Bronchial epithelial cell (primary cell): ENCODE measurements at regions not wholly inside any gene's neighbourhood (a gene's known extent, or its start where the extent isn't known, plus 50 kb on each side); places are given as distances from the start of the nearest gene placed in this dataset.

Experiments used
- DNase-seq: peaks from one replicate; pipeline ENCODE4 v3.0.0-alpha.2; 2010; ENCODE audit warnings: low read depth
- FAIRE-seq: peaks from 2 replicates; lab custom pipeline; 2011; peaks lifted over from hg19 to GRCh38; lab: Jason Lieb, UNC
- H3K27me3 ChIP-seq: 2 replicates; pipeline ENCODE4 v1.5.1; 2011; ENCODE audit warnings: low read length; ENCODE audit not compliant: control insufficient read depth, insufficient read depth
- H3K36me3 ChIP-seq: 2 replicates; pipeline ENCODE4 v1.5.1; 2011; ENCODE audit warnings: low read length; ENCODE audit not compliant: control insufficient read depth, insufficient read depth
- H3K4me3 ChIP-seq: 2 replicates; pipeline ENCODE4 v1.5.1; 2011; ENCODE audit warnings: mild to moderate bottlenecking, low read depth, low read length, control low read depth
- CTCF ChIP-seq: IDR thresholded peaks from 2 replicates; pipeline ENCODE4 v1.5.1; 2011; ENCODE audit warnings: mild to moderate bottlenecking, moderate library complexity, low read length, control low read depth, inconsistent platforms; ENCODE audit not compliant: insufficient read depth, severe bottlenecking

GRCh38 chr5:62931153-62931950, 352.7 kb downstream of the LRRC70 start:
- no peak for TF ChIP-seq CTCF
- FAIRE-seq (no peak), DNase-seq (no peak)
- H3K4me3 ChIP-seq, result no peak overlapping the region
- no peaks in the 10 kb centered on the region for H3K36me3 ChIP-seq
- no peaks in the 10 kb centered on the region for H3K27me3 ChIP-seq

- Histone ChIP-seq H3K36me3 (no peaks in the 10 kb centered on the region), H3K4me3 (no peak overlapping the region), H3K27me3 (no peaks in the 10 kb centered on the region)
- DNase-seq (no peak), FAIRE-seq (no peak)
- TF ChIP-seq CTCF, result no peak
These were observed 343.6 kb downstream of the LRRC70 start for GRCh38 chr5:62922191-62922590.

- no peak for TF ChIP-seq CTCF
- DNase-seq (no peak), FAIRE-seq (no peak)
- no peaks in the 10 kb centered on the region for H3K36me3 ChIP-seq
- no peak overlapping the region for H3K4me3 ChIP-seq
- H3K27me3 ChIP-seq, result no peaks in the 10 kb centered on the region
These were observed 342.2 kb downstream of the LRRC70 start for GRCh38 chr5:62920856-62921255.

GRCh38 chr5:62909326-62909725, 330.7 kb downstream of the LRRC70 start:
- no peaks in the 10 kb centered on the region for H3K27me3 ChIP-seq
- H3K4me3 ChIP-seq, result no peak overlapping the region
- DNase-seq (no peak), FAIRE-seq (no peak)
- H3K36me3 ChIP-seq, result no peaks in the 10 kb centered on the region
- no peak for TF ChIP-seq CTCF

- TF ChIP-seq CTCF, result no peak
- Histone ChIP-seq H3K36me3 (no peaks in the 10 kb centered on the region), H3K27me3 (no peaks in the 10 kb centered on the region), H3K4me3 (no peak overlapping the region)
- FAIRE-seq (no peak), DNase-seq (no peak)
These were observed 323.5 kb downstream of the LRRC70 start for GRCh38 chr5:62902126-62902525.

- Histone ChIP-seq H3K4me3 (no peak overlapping the region), H3K36me3 (no peaks in the 10 kb centered on the region), H3K27me3 (no peaks in the 10 kb centered on the region)
- no peak for TF ChIP-seq CTCF
- no peak for DNase-seq
- FAIRE-seq, result peak; percentile 23
These were observed 322.4 kb downstream of the LRRC70 start for GRCh38 chr5:62900976-62901375.
